ENCODE measurements at regions not wholly inside any gene's neighbourhood (a gene's known extent, or its start where the extent isn't known, plus 50 kb on each side); places are given as distances from the start of the nearest gene placed in this dataset.

DNA sequence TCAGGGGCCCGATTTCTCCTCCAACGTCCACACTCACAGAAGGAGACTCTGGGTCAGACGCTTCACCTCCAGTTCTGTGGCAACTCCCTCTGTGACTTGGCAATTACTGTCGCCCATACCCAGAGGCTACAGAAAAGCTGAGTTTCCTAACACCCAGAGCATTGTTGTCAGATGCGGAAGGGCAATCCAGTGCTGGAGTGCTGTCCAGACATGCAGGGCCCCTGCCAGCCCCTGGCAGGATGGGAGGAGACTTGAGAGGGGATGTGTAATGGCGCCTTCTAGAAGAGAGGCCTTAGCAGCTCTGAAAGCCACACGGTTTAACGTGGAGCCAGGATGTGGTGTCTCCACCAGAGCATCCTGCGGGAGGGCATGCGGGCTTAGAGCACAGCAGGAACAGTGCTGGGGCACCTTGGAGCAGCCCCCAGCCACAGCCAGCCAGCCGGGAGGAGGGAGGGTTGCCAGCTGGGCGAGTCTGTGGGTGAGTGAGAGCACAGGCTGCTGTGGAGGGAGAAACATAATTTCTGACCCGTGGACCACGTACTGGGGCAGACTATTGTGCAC lies 139.4 kb upstream of the IRX1 start:
- POLR2A ChIA-PET, result no interaction called here
- SMC1A ChIA-PET (ENCODE audit: uncharacterized antibody, unreplicated experiment), result no interaction called here
- WGBS (ENCODE audit: insufficient coverage, insufficient replicate concordance, low lambda C conversion rate, missing lambda C conversion rate), result 23% methylated on average over 14 of the region's 14 CpGs
- TF ChIP-seq EZH2 (IDR thresholded peaks at IDR 0.05; ENCODE audit: borderline replicate concordance, control insufficient read depth, low read depth, low read length) (no peak), POU2F2 (IDR thresholded peaks at IDR 0.05; ENCODE audit: borderline replicate concordance, low read depth, low read length) (no peak), ZNF207 (IDR thresholded peaks at IDR 0.05; ENCODE audit: borderline replicate concordance) (no peak), BMI1 (IDR thresholded peaks at IDR 0.05; ENCODE audit: borderline replicate concordance) (no peak), CHD1 (IDR thresholded peaks at IDR 0.05; ENCODE audit: low read depth, low read length) (no peak), FOXM1 (IDR thresholded peaks at IDR 0.05; ENCODE audit: low read depth, low read length) (no peak), MEF2B (IDR thresholded peaks at IDR 0.05; ENCODE audit: partially characterized antibody, poor library complexity, severe bottlenecking) (no peak), MYC (IDR thresholded peaks at IDR 0.05; ENCODE audit: insufficient read depth, insufficient read length, insufficient replicate concordance, low read length, severe bottlenecking) (no peak), NFIC (IDR thresholded peaks at IDR 0.05; ENCODE audit: low read depth, low read length) (no peak), RB1 (IDR thresholded peaks at IDR 0.05; ENCODE audit: borderline replicate concordance) (no peak), EP300 (IDR thresholded peaks at IDR 0.05; ENCODE audit: borderline replicate concordance in 1 of 2, control insufficient read depth in 1 of 2, low read depth in 2 of 2, low read length in 2 of 2) (no peak), ASH2L (IDR thresholded peaks at IDR 0.05; ENCODE audit: borderline replicate concordance, low read depth) (no peak)
- TF ChIP-seq, protein P1, sequence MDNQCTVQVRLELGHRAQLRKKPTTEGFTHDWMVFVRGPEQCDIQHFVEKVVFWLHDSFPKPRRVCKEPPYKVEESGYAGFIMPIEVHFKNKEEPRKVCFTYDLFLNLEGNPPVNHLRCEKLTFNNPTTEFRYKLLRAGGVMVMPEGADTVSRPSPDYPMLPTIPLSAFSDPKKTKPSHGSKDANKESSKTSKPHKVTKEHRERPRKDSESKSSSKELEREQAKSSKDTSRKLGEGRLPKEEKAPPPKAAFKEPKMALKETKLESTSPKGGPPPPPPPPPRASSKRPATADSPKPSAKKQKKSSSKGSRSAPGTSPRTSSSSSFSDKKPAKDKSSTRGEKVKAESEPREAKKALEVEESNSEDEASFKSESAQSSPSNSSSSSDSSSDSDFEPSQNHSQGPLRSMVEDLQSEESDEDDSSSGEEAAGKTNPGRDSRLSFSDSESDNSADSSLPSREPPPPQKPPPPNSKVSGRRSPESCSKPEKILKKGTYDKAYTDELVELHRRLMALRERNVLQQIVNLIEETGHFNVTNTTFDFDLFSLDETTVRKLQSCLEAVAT (IDR thresholded peaks at IDR 0.05), result no peak
- TF ChIP-seq, protein P2, sequence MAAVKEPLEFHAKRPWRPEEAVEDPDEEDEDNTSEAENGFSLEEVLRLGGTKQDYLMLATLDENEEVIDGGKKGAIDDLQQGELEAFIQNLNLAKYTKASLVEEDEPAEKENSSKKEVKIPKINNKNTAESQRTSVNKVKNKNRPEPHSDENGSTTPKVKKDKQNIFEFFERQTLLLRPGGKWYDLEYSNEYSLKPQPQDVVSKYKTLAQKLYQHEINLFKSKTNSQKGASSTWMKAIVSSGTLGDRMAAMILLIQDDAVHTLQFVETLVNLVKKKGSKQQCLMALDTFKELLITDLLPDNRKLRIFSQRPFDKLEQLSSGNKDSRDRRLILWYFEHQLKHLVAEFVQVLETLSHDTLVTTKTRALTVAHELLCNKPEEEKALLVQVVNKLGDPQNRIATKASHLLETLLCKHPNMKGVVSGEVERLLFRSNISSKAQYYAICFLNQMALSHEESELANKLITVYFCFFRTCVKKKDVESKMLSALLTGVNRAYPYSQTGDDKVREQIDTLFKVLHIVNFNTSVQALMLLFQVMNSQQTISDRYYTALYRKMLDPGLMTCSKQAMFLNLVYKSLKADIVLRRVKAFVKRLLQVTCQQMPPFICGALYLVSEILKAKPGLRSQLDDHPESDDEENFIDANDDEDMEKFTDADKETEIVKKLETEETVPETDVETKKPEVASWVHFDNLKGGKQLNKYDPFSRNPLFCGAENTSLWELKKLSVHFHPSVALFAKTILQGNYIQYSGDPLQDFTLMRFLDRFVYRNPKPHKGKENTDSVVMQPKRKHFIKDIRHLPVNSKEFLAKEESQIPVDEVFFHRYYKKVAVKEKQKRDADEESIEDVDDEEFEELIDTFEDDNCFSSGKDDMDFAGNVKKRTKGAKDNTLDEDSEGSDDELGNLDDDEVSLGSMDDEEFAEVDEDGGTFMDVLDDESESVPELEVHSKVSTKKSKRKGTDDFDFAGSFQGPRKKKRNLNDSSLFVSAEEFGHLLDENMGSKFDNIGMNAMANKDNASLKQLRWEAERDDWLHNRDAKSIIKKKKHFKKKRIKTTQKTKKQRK (IDR thresholded peaks at IDR 0.05; ENCODE audit: low read depth, low read length), result no peak
- TF ChIP-seq, protein P3, sequence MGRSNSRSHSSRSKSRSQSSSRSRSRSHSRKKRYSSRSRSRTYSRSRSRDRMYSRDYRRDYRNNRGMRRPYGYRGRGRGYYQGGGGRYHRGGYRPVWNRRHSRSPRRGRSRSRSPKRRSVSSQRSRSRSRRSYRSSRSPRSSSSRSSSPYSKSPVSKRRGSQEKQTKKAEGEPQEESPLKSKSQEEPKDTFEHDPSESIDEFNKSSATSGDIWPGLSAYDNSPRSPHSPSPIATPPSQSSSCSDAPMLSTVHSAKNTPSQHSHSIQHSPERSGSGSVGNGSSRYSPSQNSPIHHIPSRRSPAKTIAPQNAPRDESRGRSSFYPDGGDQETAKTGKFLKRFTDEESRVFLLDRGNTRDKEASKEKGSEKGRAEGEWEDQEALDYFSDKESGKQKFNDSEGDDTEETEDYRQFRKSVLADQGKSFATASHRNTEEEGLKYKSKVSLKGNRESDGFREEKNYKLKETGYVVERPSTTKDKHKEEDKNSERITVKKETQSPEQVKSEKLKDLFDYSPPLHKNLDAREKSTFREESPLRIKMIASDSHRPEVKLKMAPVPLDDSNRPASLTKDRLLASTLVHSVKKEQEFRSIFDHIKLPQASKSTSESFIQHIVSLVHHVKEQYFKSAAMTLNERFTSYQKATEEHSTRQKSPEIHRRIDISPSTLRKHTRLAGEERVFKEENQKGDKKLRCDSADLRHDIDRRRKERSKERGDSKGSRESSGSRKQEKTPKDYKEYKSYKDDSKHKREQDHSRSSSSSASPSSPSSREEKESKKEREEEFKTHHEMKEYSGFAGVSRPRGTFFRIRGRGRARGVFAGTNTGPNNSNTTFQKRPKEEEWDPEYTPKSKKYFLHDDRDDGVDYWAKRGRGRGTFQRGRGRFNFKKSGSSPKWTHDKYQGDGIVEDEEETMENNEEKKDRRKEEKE (IDR thresholded peaks at IDR 0.05), result no peak

More for the DNA sequence above, 139.4 kb upstream of the IRX1 start:
- no peaks in the 10 kb centered on the region; the same call in 2 of the 3 replicates for H3K9me3 ChIP-seq (replicated peaks; ENCODE audit: control insufficient read depth, insufficient read depth, low read length)
- no peaks in the 10 kb centered on the region for H3K4me1 ChIP-seq (ENCODE audit: control insufficient read depth, insufficient read depth, low read length)
- H3K4me2 ChIP-seq (ENCODE audit: control insufficient read depth, insufficient read depth), result no peak overlapping the region
- intact Hi-C loops (cut with micrococcal nuclease; ENCODE audit: unreplicated experiment), result no loop called here
- H2AFZ ChIP-seq (ENCODE audit: control insufficient read depth, low read depth, low read length), result no peak overlapping the region
- H3K27ac ChIP-seq (ENCODE audit: control insufficient read depth, insufficient read depth), result no peak overlapping the region
- no peaks in the 10 kb centered on the region for H3K27me3 ChIP-seq (replicated peaks in 1 of 2; ENCODE audit: control insufficient read depth in 2 of 2, insufficient read depth in 2 of 2, low read length in 1 of 2)
- ChIA-PET RAD21 (ENCODE audit: unreplicated experiment) (no interaction called here), CTCF (no interaction called here)
- no peak for DNase-seq (ENCODE audit: low read depth, low spot score)
- H4K20me1 ChIP-seq (ENCODE audit: control insufficient read depth, insufficient read depth), result no peaks in the 10 kb centered on the region
- in situ Hi-C loops (cut with MboI), result no loop called here
- no TSS peak for BruUV-seq (replicated peaks)
- no peak for ATAC-seq
- no peak overlapping the region for H3K4me3 ChIP-seq
- H3K79me2 ChIP-seq (ENCODE audit: control insufficient read depth, insufficient read depth, low read length), result no peaks in the 10 kb centered on the region
- no peak for FAIRE-seq
- no peaks in the 10 kb centered on the region for H3K36me3 ChIP-seq (ENCODE audit: control insufficient read depth in 2 of 2, insufficient read depth in 2 of 2, low read length in 1 of 2)
- no peak overlapping the region for H3K9ac ChIP-seq (ENCODE audit: control insufficient read depth, insufficient read depth, low read length)
